ENCODE measurements at regions not wholly inside any gene's neighbourhood (a gene's known extent, or its start where the extent isn't known, plus 50 kb on each side); places are given as distances from the start of the nearest gene placed in this dataset.
"Not testable (repeated sequence)": the region's sequence is repeated elsewhere in the genome, so short reads cannot be mapped to it uniquely, and the experiment has no call there.

GRCh38 chr5:138646671-138647070, 71.5 kb upstream of the HSPA9 start:
- Mint-ChIP-seq H3K36me3 (ENCODE audit: low read depth) (no peaks in the 10 kb centered on the region), H3K9me3 (no peaks in the 10 kb centered on the region), H3K27me3 (peaks cover 79% of the 10 kb centered on the region), H3K27ac (no peak overlapping the region), H3K4me3 (no peak overlapping the region), H3K4me1 (ENCODE audit: low read depth) (peaks cover 6% of the 10 kb centered on the region)

GRCh38 chr5:138645778-138646575, 70.8 kb upstream of the HSPA9 start:
- Mint-ChIP-seq H3K27ac (no peak overlapping the region), H3K27me3 (peaks cover 80% of the 10 kb centered on the region), H3K36me3 (ENCODE audit: low read depth) (no peaks in the 10 kb centered on the region), H3K4me3 (no peak overlapping the region), H3K4me1 (ENCODE audit: low read depth) (peaks cover 4% of the 10 kb centered on the region), H3K9me3 (no peaks in the 10 kb centered on the region)

GRCh38 chr5:138643040-138643791, 68.0 kb upstream of the HSPA9 start:
- Mint-ChIP-seq H3K27ac (no peak overlapping the region), H3K4me1 (ENCODE audit: low read depth) (peaks cover 4% of the 10 kb centered on the region), H3K36me3 (ENCODE audit: low read depth) (no peaks in the 10 kb centered on the region), H3K9me3 (no peaks in the 10 kb centered on the region), H3K4me3 (no peak overlapping the region), H3K27me3 (peaks cover 77% of the 10 kb centered on the region)

- Mint-ChIP-seq H3K27ac (no peak overlapping the region), H3K27me3 (peaks cover 76% of the 10 kb centered on the region)
Measured at GRCh38 chr5:138641547-138642298, 66.5 kb upstream of the HSPA9 start.

GRCh38 chr5:138640646-138641254, 65.5 kb upstream of the HSPA9 start:
- H3K27ac Mint-ChIP-seq: no peak overlapping the region
- H3K9me3 Mint-ChIP-seq: no peaks in the 10 kb centered on the region
- H3K4me1 Mint-ChIP-seq (ENCODE audit: low read depth): peaks cover 4% of the 10 kb centered on the region
- no peaks in the 10 kb centered on the region for H3K36me3 Mint-ChIP-seq (ENCODE audit: low read depth)
- peaks cover 72% of the 10 kb centered on the region for H3K27me3 Mint-ChIP-seq
- no peak overlapping the region for H3K4me3 Mint-ChIP-seq

More at GRCh38 chr5:138641547-138642298, 66.5 kb upstream of the HSPA9 start:
- H3K36me3 Mint-ChIP-seq (ENCODE audit: low read depth): no peaks in the 10 kb centered on the region
- peaks cover 4% of the 10 kb centered on the region for H3K4me1 Mint-ChIP-seq (ENCODE audit: low read depth)
- no peaks in the 10 kb centered on the region for H3K9me3 Mint-ChIP-seq
- H3K4me3 Mint-ChIP-seq: no peak overlapping the region

- H3K36me3 Mint-ChIP-seq (ENCODE audit: low read depth): no peaks in the 10 kb centered on the region
- H3K4me1 Mint-ChIP-seq (ENCODE audit: low read depth): peaks cover 4% of the 10 kb centered on the region
- no peak overlapping the region for H3K4me3 Mint-ChIP-seq
- peaks cover 73% of the 10 kb centered on the region for H3K27me3 Mint-ChIP-seq
- no peaks in the 10 kb centered on the region for H3K9me3 Mint-ChIP-seq
- H3K27ac Mint-ChIP-seq: no peak overlapping the region
Measured at GRCh38 chr5:138640138-138640537, 64.9 kb upstream of the HSPA9 start.

- Mint-ChIP-seq H3K27me3 (peaks cover 73% of the 10 kb centered on the region), H3K36me3 (ENCODE audit: low read depth) (no peaks in the 10 kb centered on the region), H3K9me3 (no peaks in the 10 kb centered on the region), H3K4me1 (ENCODE audit: low read depth) (peaks cover 4% of the 10 kb centered on the region), H3K4me3 (no peak overlapping the region), H3K27ac (no peak overlapping the region)
Measured at GRCh38 chr5:138639326-138639725, 64.1 kb upstream of the HSPA9 start.

- Mint-ChIP-seq H3K27ac (no peak overlapping the region), H3K27me3 (peaks cover 83% of the 10 kb centered on the region), H3K36me3 (ENCODE audit: low read depth) (no peaks in the 10 kb centered on the region), H3K4me3 (no peak overlapping the region), H3K4me1 (ENCODE audit: low read depth) (peaks cover 4% of the 10 kb centered on the region), H3K9me3 (no peaks in the 10 kb centered on the region)
Measured at GRCh38 chr5:138637256-138637655, 62.1 kb upstream of the HSPA9 start.

GRCh38 chr5:138636398-138636944, 61.3 kb upstream of the HSPA9 start:
- Mint-ChIP-seq H3K4me1 (ENCODE audit: low read depth) (no peaks in the 10 kb centered on the region), H3K27me3 (peaks cover 83% of the 10 kb centered on the region), H3K27ac (no peak overlapping the region), H3K36me3 (ENCODE audit: low read depth) (no peaks in the 10 kb centered on the region), H3K9me3 (no peaks in the 10 kb centered on the region), H3K4me3 (no peak overlapping the region)

GRCh38 chr5:138635708-138636107, 60.5 kb upstream of the HSPA9 start:
- H3K36me3 Mint-ChIP-seq (ENCODE audit: low read depth): no peaks in the 10 kb centered on the region
- H3K9me3 Mint-ChIP-seq: no peaks in the 10 kb centered on the region
- H3K27me3 Mint-ChIP-seq: peaks cover 76% of the 10 kb centered on the region
- no peak overlapping the region for H3K27ac Mint-ChIP-seq
- H3K4me3 Mint-ChIP-seq: no peak overlapping the region
- H3K4me1 Mint-ChIP-seq (ENCODE audit: low read depth): no peaks in the 10 kb centered on the region

GRCh38 chr5:138635265-138635664, 60.1 kb upstream of the HSPA9 start:
- Mint-ChIP-seq H3K27ac (no peak overlapping the region), H3K36me3 (ENCODE audit: low read depth) (no peaks in the 10 kb centered on the region), H3K27me3 (peaks cover 72% of the 10 kb centered on the region), H3K4me3 (no peak overlapping the region), H3K9me3 (no peaks in the 10 kb centered on the region), H3K4me1 (ENCODE audit: low read depth) (no peaks in the 10 kb centered on the region)

GRCh38 chr5:138634804-138635203, 59.6 kb upstream of the HSPA9 start:
- not testable (repeated sequence) for H3K36me3 Mint-ChIP-seq (ENCODE audit: low read depth); H3K9me3 Mint-ChIP-seq; H3K4me1 Mint-ChIP-seq (ENCODE audit: low read depth); H3K27ac Mint-ChIP-seq; H3K4me3 Mint-ChIP-seq
- H3K27me3 Mint-ChIP-seq: peaks cover 67% of the 10 kb centered on the region

GRCh38 chr5:138632900-138633489, 57.8 kb upstream of the HSPA9 start:
- H3K4me1 Mint-ChIP-seq (ENCODE audit: low read depth): no peaks in the 10 kb centered on the region
- peaks cover 57% of the 10 kb centered on the region for H3K27me3 Mint-ChIP-seq
- H3K36me3 Mint-ChIP-seq (ENCODE audit: low read depth): no peaks in the 10 kb centered on the region
- no peak overlapping the region for H3K27ac Mint-ChIP-seq
- H3K9me3 Mint-ChIP-seq: no peaks in the 10 kb centered on the region
- H3K4me3 Mint-ChIP-seq: no peak overlapping the region

All from stimulated activated naive CD8-positive, alpha-beta T cell treated with anti-CD3 and anti-CD28 coated beads, Interleukin-15, Interleukin-2, amounts not matched to agents 100 ng/mL and 50 ng/mL, for 24 hours (primary cell).